ENCODE measurements at regions not wholly inside any gene's neighbourhood (a gene's known extent, or its start where the extent isn't known, plus 50 kb on each side); places are given as distances from the start of the nearest gene placed in this dataset.

GRCh38 chr4:167602157-167602556, 367.9 kb upstream of the SPOCK3 start:
- Histone ChIP-seq H3K4me1 (ENCODE audit: insufficient read depth, low read length) (no peaks in the 10 kb centered on the region), H3K27me3 (ENCODE audit: insufficient read depth, low read length) (no peaks in the 10 kb centered on the region), H3K4me3 (ENCODE audit: insufficient read depth, low read length) (no peak overlapping the region), H3K79me2 (ENCODE audit: insufficient read depth, low read length) (no peaks in the 10 kb centered on the region), H3K27ac (ENCODE audit: low read depth, low read length) (no peak overlapping the region), H3K4me2 (ENCODE audit: insufficient read depth, low read length) (no peak overlapping the region), H3K9me3 (ENCODE audit: low read depth, low read length) (no peaks in the 10 kb centered on the region), H2AFZ (ENCODE audit: low read length) (no peak overlapping the region), H3K36me3 (ENCODE audit: insufficient read depth, low read length) (no peaks in the 10 kb centered on the region), H4K20me1 (ENCODE audit: insufficient read depth, low read length) (no peaks in the 10 kb centered on the region)
- DNase-seq (ENCODE audit: insufficient read length, low spot score, missing footprints), result no peak
- TF ChIP-seq, protein P1, sequence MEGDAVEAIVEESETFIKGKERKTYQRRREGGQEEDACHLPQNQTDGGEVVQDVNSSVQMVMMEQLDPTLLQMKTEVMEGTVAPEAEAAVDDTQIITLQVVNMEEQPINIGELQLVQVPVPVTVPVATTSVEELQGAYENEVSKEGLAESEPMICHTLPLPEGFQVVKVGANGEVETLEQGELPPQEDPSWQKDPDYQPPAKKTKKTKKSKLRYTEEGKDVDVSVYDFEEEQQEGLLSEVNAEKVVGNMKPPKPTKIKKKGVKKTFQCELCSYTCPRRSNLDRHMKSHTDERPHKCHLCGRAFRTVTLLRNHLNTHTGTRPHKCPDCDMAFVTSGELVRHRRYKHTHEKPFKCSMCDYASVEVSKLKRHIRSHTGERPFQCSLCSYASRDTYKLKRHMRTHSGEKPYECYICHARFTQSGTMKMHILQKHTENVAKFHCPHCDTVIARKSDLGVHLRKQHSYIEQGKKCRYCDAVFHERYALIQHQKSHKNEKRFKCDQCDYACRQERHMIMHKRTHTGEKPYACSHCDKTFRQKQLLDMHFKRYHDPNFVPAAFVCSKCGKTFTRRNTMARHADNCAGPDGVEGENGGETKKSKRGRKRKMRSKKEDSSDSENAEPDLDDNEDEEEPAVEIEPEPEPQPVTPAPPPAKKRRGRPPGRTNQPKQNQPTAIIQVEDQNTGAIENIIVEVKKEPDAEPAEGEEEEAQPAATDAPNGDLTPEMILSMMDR (IDR thresholded peaks at IDR 0.05; ENCODE audit: extremely low read depth, low read depth, low read length), result no peak

DNA sequence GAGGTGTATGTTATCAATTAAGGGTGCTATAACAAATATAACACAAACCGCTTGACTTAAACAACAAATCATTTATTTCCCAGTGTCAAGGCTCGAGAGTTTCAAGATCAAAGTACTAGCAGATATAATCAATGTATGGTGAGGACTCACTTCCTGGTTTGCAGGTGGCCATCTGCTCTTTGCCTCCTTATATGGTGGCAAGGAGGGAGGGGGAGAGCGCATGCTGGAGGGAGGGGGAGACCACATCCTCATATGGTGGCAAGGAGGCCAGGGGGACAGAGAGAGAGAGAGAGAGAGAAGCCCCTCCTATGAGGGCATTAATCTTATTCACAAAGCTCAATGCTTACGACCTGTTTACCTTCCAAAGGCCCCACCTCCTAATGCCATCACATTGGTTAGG, 372.3 kb upstream of the SPOCK3 start:
- Histone ChIP-seq H3K27ac (ENCODE audit: low read depth, low read length) (no peak overlapping the region), H4K20me1 (ENCODE audit: insufficient read depth, low read length) (no peaks in the 10 kb centered on the region), H3K4me3 (ENCODE audit: insufficient read depth, low read length) (no peak overlapping the region), H3K4me2 (ENCODE audit: insufficient read depth, low read length) (no peak overlapping the region), H3K27me3 (ENCODE audit: insufficient read depth, low read length) (no peaks in the 10 kb centered on the region), H3K79me2 (ENCODE audit: insufficient read depth, low read length) (no peaks in the 10 kb centered on the region), H3K36me3 (ENCODE audit: insufficient read depth, low read length) (no peaks in the 10 kb centered on the region), H3K9me3 (ENCODE audit: low read depth, low read length) (no peaks in the 10 kb centered on the region), H2AFZ (ENCODE audit: low read length) (no peak overlapping the region), H3K4me1 (ENCODE audit: insufficient read depth, low read length) (no peaks in the 10 kb centered on the region)
- TF ChIP-seq, protein P1 (IDR thresholded peaks at IDR 0.05; ENCODE audit: extremely low read depth, low read depth, low read length), result no peak
- DNase-seq (ENCODE audit: insufficient read length, low spot score, missing footprints), result no peak

- Histone ChIP-seq H3K79me2 (ENCODE audit: insufficient read depth, low read length) (no peaks in the 10 kb centered on the region), H3K4me1 (ENCODE audit: insufficient read depth, low read length) (no peaks in the 10 kb centered on the region), H3K27me3 (ENCODE audit: insufficient read depth, low read length) (no peaks in the 10 kb centered on the region), H3K27ac (ENCODE audit: low read depth, low read length) (no peak overlapping the region), H4K20me1 (ENCODE audit: insufficient read depth, low read length) (no peaks in the 10 kb centered on the region), H3K36me3 (ENCODE audit: insufficient read depth, low read length) (no peaks in the 10 kb centered on the region), H3K4me2 (ENCODE audit: insufficient read depth, low read length) (no peak overlapping the region), H3K4me3 (ENCODE audit: insufficient read depth, low read length) (no peak overlapping the region), H3K9me3 (ENCODE audit: low read depth, low read length) (no peaks in the 10 kb centered on the region), H2AFZ (ENCODE audit: low read length) (no peak overlapping the region)
- DNase-seq (ENCODE audit: insufficient read length, low spot score, missing footprints), result no peak
- TF ChIP-seq, protein P1 (IDR thresholded peaks at IDR 0.05; ENCODE audit: extremely low read depth, low read depth, low read length), result no peak
Measured at GRCh38 chr4:167613381-167613780, 379.1 kb upstream of the SPOCK3 start.

DNA sequence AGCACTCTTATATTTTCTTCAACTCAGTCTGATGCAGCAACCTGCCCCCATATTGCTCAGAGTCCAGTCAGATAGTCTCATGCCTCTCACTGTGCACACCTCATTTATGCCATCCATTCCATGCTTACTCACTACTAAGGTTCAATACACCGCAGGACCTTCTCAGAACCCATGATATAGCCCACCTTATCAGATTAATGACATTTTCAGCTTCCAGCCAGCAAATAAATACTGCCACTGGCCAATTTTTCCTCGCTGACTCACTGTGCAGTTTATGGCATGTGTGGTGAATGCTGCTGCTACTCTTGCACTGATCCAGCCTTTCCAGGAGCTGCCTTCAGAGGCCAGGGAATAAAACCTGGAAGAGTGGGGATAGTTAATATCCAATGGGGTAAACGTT, 380.6 kb upstream of the SPOCK3 start:
- TF ChIP-seq, protein P1 (IDR thresholded peaks at IDR 0.05; ENCODE audit: extremely low read depth, low read depth, low read length), result no peak
- no peaks in the 10 kb centered on the region for H3K36me3 ChIP-seq (ENCODE audit: insufficient read depth, low read length)
- DNase-seq (ENCODE audit: insufficient read length, low spot score, missing footprints), result no peak
- H3K79me2 ChIP-seq (ENCODE audit: insufficient read depth, low read length), result no peaks in the 10 kb centered on the region
- H3K4me2 ChIP-seq (ENCODE audit: insufficient read depth, low read length), result no peak overlapping the region
- H4K20me1 ChIP-seq (ENCODE audit: insufficient read depth, low read length), result no peaks in the 10 kb centered on the region
- H2AFZ ChIP-seq (ENCODE audit: low read length), result no peak overlapping the region
- H3K4me1 ChIP-seq (ENCODE audit: insufficient read depth, low read length), result no peaks in the 10 kb centered on the region
- no peaks in the 10 kb centered on the region for H3K9me3 ChIP-seq (ENCODE audit: low read depth, low read length)
- no peak overlapping the region for H3K4me3 ChIP-seq (ENCODE audit: insufficient read depth, low read length)
- H3K27ac ChIP-seq (ENCODE audit: low read depth, low read length), result no peak overlapping the region
- no peaks in the 10 kb centered on the region for H3K27me3 ChIP-seq (ENCODE audit: insufficient read depth, low read length)
